ENCODE measurements at regions not wholly inside any gene's neighbourhood (a gene's known extent, or its start where the extent isn't known, plus 50 kb on each side); places are given as distances from the start of the nearest gene placed in this dataset.

GRCh38 chr11:95365348-95365747, 134.3 kb upstream of the SESN3 start:
- Histone ChIP-seq H3K9ac (ENCODE audit: low read depth in 1 of 2, low read length in 2 of 2) (no peak overlapping the region), H3K27ac (ENCODE audit: low read depth in 2 of 2, low read length in 2 of 2) (no peak overlapping the region), H3K4me3 (ENCODE audit: low read length in 2 of 2) (no peak overlapping the region), H3K9me3 (ENCODE audit: control insufficient read depth in 2 of 2, low read length in 2 of 2) (no peaks in the 10 kb centered on the region), H3K36me3 (ENCODE audit: control insufficient read depth in 2 of 2, insufficient read depth in 2 of 2, low read length in 2 of 2) (no peaks in the 10 kb centered on the region), H3K27me3 (ENCODE audit: control insufficient read depth in 2 of 2, insufficient read depth in 2 of 2, low read length in 2 of 2) (no peaks in the 10 kb centered on the region), H3K4me1 (ENCODE audit: control insufficient read depth in 2 of 2, insufficient read depth in 2 of 2, low read length in 2 of 2) (no peaks in the 10 kb centered on the region)

GRCh38 chr11:95364324-95365295, 133.6 kb upstream of the SESN3 start:
- Histone ChIP-seq H3K9me3 (ENCODE audit: control insufficient read depth in 2 of 2, low read length in 2 of 2) (no peaks in the 10 kb centered on the region), H3K4me1 (ENCODE audit: control insufficient read depth in 2 of 2, insufficient read depth in 2 of 2, low read length in 2 of 2) (no peaks in the 10 kb centered on the region), H3K4me3 (ENCODE audit: low read length in 2 of 2) (no peak overlapping the region), H3K27ac (ENCODE audit: low read depth in 2 of 2, low read length in 2 of 2) (no peak overlapping the region), H3K27me3 (ENCODE audit: control insufficient read depth in 2 of 2, insufficient read depth in 2 of 2, low read length in 2 of 2) (no peaks in the 10 kb centered on the region), H3K36me3 (ENCODE audit: control insufficient read depth in 2 of 2, insufficient read depth in 2 of 2, low read length in 2 of 2) (no peaks in the 10 kb centered on the region), H3K9ac (ENCODE audit: low read depth in 1 of 2, low read length in 2 of 2) (no peak overlapping the region)

- Histone ChIP-seq H3K36me3 (ENCODE audit: control insufficient read depth in 2 of 2, insufficient read depth in 2 of 2, low read length in 2 of 2) (no peaks in the 10 kb centered on the region), H3K4me3 (ENCODE audit: low read length in 2 of 2) (no peak overlapping the region), H3K27me3 (ENCODE audit: control insufficient read depth in 2 of 2, insufficient read depth in 2 of 2, low read length in 2 of 2) (no peaks in the 10 kb centered on the region), H3K4me1 (ENCODE audit: control insufficient read depth in 2 of 2, insufficient read depth in 2 of 2, low read length in 2 of 2) (no peaks in the 10 kb centered on the region), H3K9me3 (ENCODE audit: control insufficient read depth in 2 of 2, low read length in 2 of 2) (no peaks in the 10 kb centered on the region), H3K27ac (ENCODE audit: low read depth in 2 of 2, low read length in 2 of 2) (no peak overlapping the region), H3K9ac (ENCODE audit: low read depth in 1 of 2, low read length in 2 of 2) (no peak overlapping the region)
These were observed 132.7 kb upstream of the SESN3 start for GRCh38 chr11:95363708-95364107.

- H3K36me3 ChIP-seq (ENCODE audit: control insufficient read depth in 2 of 2, insufficient read depth in 2 of 2, low read length in 2 of 2): no peaks in the 10 kb centered on the region
- no peak overlapping the region for H3K27ac ChIP-seq (ENCODE audit: low read depth in 2 of 2, low read length in 2 of 2)
- no peak overlapping the region for H3K4me3 ChIP-seq (ENCODE audit: low read length in 2 of 2)
- no peaks in the 10 kb centered on the region for H3K27me3 ChIP-seq (ENCODE audit: control insufficient read depth in 2 of 2, insufficient read depth in 2 of 2, low read length in 2 of 2)
- no peaks in the 10 kb centered on the region for H3K4me1 ChIP-seq (ENCODE audit: control insufficient read depth in 2 of 2, insufficient read depth in 2 of 2, low read length in 2 of 2)
- H3K9me3 ChIP-seq (ENCODE audit: control insufficient read depth in 2 of 2, low read length in 2 of 2): no peaks in the 10 kb centered on the region
- H3K9ac ChIP-seq (ENCODE audit: low read depth in 1 of 2, low read length in 2 of 2): no peak overlapping the region
These were observed 132.2 kb upstream of the SESN3 start for GRCh38 chr11:95363164-95363563.

- Histone ChIP-seq H3K36me3 (ENCODE audit: control insufficient read depth in 2 of 2, insufficient read depth in 2 of 2, low read length in 2 of 2) (no peaks in the 10 kb centered on the region), H3K9ac (ENCODE audit: low read depth in 1 of 2, low read length in 2 of 2) (no peak overlapping the region), H3K4me1 (ENCODE audit: control insufficient read depth in 2 of 2, insufficient read depth in 2 of 2, low read length in 2 of 2) (no peaks in the 10 kb centered on the region), H3K9me3 (ENCODE audit: control insufficient read depth in 2 of 2, low read length in 2 of 2) (no peaks in the 10 kb centered on the region), H3K27ac (ENCODE audit: low read depth in 2 of 2, low read length in 2 of 2) (no peak overlapping the region), H3K4me3 (ENCODE audit: low read length in 2 of 2) (no peak overlapping the region), H3K27me3 (ENCODE audit: control insufficient read depth in 2 of 2, insufficient read depth in 2 of 2, low read length in 2 of 2) (no peaks in the 10 kb centered on the region)
These were observed 130.2 kb upstream of the SESN3 start for GRCh38 chr11:95361180-95361579.

GRCh38 chr11:95360377-95361075, 129.5 kb upstream of the SESN3 start:
- Histone ChIP-seq H3K9me3 (ENCODE audit: control insufficient read depth in 2 of 2, low read length in 2 of 2) (no peaks in the 10 kb centered on the region), H3K27ac (ENCODE audit: low read depth in 2 of 2, low read length in 2 of 2) (no peak overlapping the region), H3K36me3 (ENCODE audit: control insufficient read depth in 2 of 2, insufficient read depth in 2 of 2, low read length in 2 of 2) (no peaks in the 10 kb centered on the region), H3K4me3 (ENCODE audit: low read length in 2 of 2) (no peak overlapping the region), H3K9ac (ENCODE audit: low read depth in 1 of 2, low read length in 2 of 2) (no peak overlapping the region), H3K4me1 (ENCODE audit: control insufficient read depth in 2 of 2, insufficient read depth in 2 of 2, low read length in 2 of 2) (no peaks in the 10 kb centered on the region), H3K27me3 (ENCODE audit: control insufficient read depth in 2 of 2, insufficient read depth in 2 of 2, low read length in 2 of 2) (no peaks in the 10 kb centered on the region)

- H3K9ac ChIP-seq (ENCODE audit: low read depth in 1 of 2, low read length in 2 of 2): no peak overlapping the region
- no peaks in the 10 kb centered on the region for H3K27me3 ChIP-seq (ENCODE audit: control insufficient read depth in 2 of 2, insufficient read depth in 2 of 2, low read length in 2 of 2)
- no peaks in the 10 kb centered on the region for H3K36me3 ChIP-seq (ENCODE audit: control insufficient read depth in 2 of 2, insufficient read depth in 2 of 2, low read length in 2 of 2)
- H3K27ac ChIP-seq (ENCODE audit: low read depth in 2 of 2, low read length in 2 of 2): no peak overlapping the region
- no peak overlapping the region for H3K4me3 ChIP-seq (ENCODE audit: low read length in 2 of 2)
- H3K9me3 ChIP-seq (ENCODE audit: control insufficient read depth in 2 of 2, low read length in 2 of 2): no peaks in the 10 kb centered on the region
- H3K4me1 ChIP-seq (ENCODE audit: control insufficient read depth in 2 of 2, insufficient read depth in 2 of 2, low read length in 2 of 2): no peaks in the 10 kb centered on the region
These were observed 128.8 kb upstream of the SESN3 start for GRCh38 chr11:95359756-95360155.

- Histone ChIP-seq H3K4me3 (ENCODE audit: low read length in 2 of 2) (no peak overlapping the region), H3K9me3 (ENCODE audit: control insufficient read depth in 2 of 2, low read length in 2 of 2) (no peaks in the 10 kb centered on the region), H3K36me3 (ENCODE audit: control insufficient read depth in 2 of 2, insufficient read depth in 2 of 2, low read length in 2 of 2) (no peaks in the 10 kb centered on the region), H3K27me3 (ENCODE audit: control insufficient read depth in 2 of 2, insufficient read depth in 2 of 2, low read length in 2 of 2) (no peaks in the 10 kb centered on the region), H3K9ac (ENCODE audit: low read depth in 1 of 2, low read length in 2 of 2) (no peak overlapping the region), H3K4me1 (ENCODE audit: control insufficient read depth in 2 of 2, insufficient read depth in 2 of 2, low read length in 2 of 2) (no peaks in the 10 kb centered on the region), H3K27ac (ENCODE audit: low read depth in 2 of 2, low read length in 2 of 2) (no peak overlapping the region)
These were observed 128.3 kb upstream of the SESN3 start for GRCh38 chr11:95359341-95359663.

- Histone ChIP-seq H3K9me3 (ENCODE audit: control insufficient read depth in 2 of 2, low read length in 2 of 2) (no peaks in the 10 kb centered on the region), H3K27ac (ENCODE audit: low read depth in 2 of 2, low read length in 2 of 2) (no peak overlapping the region), H3K27me3 (ENCODE audit: control insufficient read depth in 2 of 2, insufficient read depth in 2 of 2, low read length in 2 of 2) (no peaks in the 10 kb centered on the region)
These were observed 127.7 kb upstream of the SESN3 start for GRCh38 chr11:95358511-95359340.

GRCh38 chr11:95354304-95354703, 123.3 kb upstream of the SESN3 start:
- H3K4me1 ChIP-seq (ENCODE audit: control insufficient read depth in 2 of 2, insufficient read depth in 2 of 2, low read length in 2 of 2): no peaks in the 10 kb centered on the region
- no peak overlapping the region for H3K27ac ChIP-seq (ENCODE audit: low read depth in 2 of 2, low read length in 2 of 2)
- no peaks in the 10 kb centered on the region for H3K36me3 ChIP-seq (ENCODE audit: control insufficient read depth in 2 of 2, insufficient read depth in 2 of 2, low read length in 2 of 2)
- no peak overlapping the region for H3K9ac ChIP-seq (ENCODE audit: low read depth in 1 of 2, low read length in 2 of 2)
- H3K4me3 ChIP-seq (ENCODE audit: low read length in 2 of 2): no peak overlapping the region
- no peaks in the 10 kb centered on the region for H3K9me3 ChIP-seq (ENCODE audit: control insufficient read depth in 2 of 2, low read length in 2 of 2)
- no peaks in the 10 kb centered on the region for H3K27me3 ChIP-seq (ENCODE audit: control insufficient read depth in 2 of 2, insufficient read depth in 2 of 2, low read length in 2 of 2)

More at GRCh38 chr11:95358511-95359340, 127.7 kb upstream of the SESN3 start:
- Histone ChIP-seq H3K4me3 (ENCODE audit: low read length in 2 of 2) (no peak overlapping the region), H3K4me1 (ENCODE audit: control insufficient read depth in 2 of 2, insufficient read depth in 2 of 2, low read length in 2 of 2) (no peaks in the 10 kb centered on the region), H3K36me3 (ENCODE audit: control insufficient read depth in 2 of 2, insufficient read depth in 2 of 2, low read length in 2 of 2) (no peaks in the 10 kb centered on the region), H3K9ac (ENCODE audit: low read depth in 1 of 2, low read length in 2 of 2) (no peak overlapping the region)
